Uterus (tissue), 3 donors: ENCODE measurements at regions not wholly inside any gene's neighbourhood (a gene's known extent, or its start where the extent isn't known, plus 50 kb on each side); places are given as distances from the start of the nearest gene placed in this dataset.

ENCODE experiments used
- DNase-seq, 2 donors: peaks; one replicate each; pipeline ENCODE4 v3.0.0-alpha.2; 2019 to 2020
- H3K27ac ChIP-seq, 2 donors: fragments of 200-600 bp; sonication (generic); 1 replicate in 1 of 2; 2 replicates in 1 of 2; pipeline ENCODE4 v1.5.1; 2016 to 2018
- H3K27me3 ChIP-seq, 2 donors: fragments of 200-600 bp; sonication (generic); one replicate each; pipeline ENCODE4 v1.5.1; 2018 to 2019; ENCODE audit warnings: control low read depth in 1 of 2
- H3K36me3 ChIP-seq, 2 donors: fragments of 200-600 bp; sonication (generic); one replicate each; pipeline ENCODE4 v1.5.1; 2019; ENCODE audit warnings: control low read depth in 1 of 2
- H3K4me1 ChIP-seq, 2 donors: fragments of 200-600 bp; sonication (generic); one replicate each; pipeline ENCODE4 v1.5.1; 2018 to 2019; ENCODE audit warnings: control low read depth in 1 of 2
- H3K4me3 ChIP-seq, 2 donors: fragments of 200-600 bp; sonication (generic); 1 replicate in 1 of 2; 2 replicates in 1 of 2; pipeline ENCODE4 v1.5.1; 2018 to 2019; ENCODE audit warnings: mild to moderate bottlenecking in 1 of 2
- H3K9me3 ChIP-seq, 2 donors: fragments of 200-600 bp; sonication (generic); one replicate each; pipeline ENCODE4 v1.5.1; 2019; ENCODE audit warnings: control low read depth in 1 of 2
- CTCF ChIP-seq, 4 experiments: fragments of 200-600 bp in 2 of 4; fragments of 450-650 bp in 2 of 4; sonication (generic) in 2 of 4; IDR thresholded peaks; one replicate each; pipeline ENCODE4 v1.5.1; 2016 to 2019; ENCODE audit warnings: antibody characterized with exemption in 4 of 4, mild to moderate bottlenecking in 2 of 4, moderate library complexity in 1 of 4
- POLR2A ChIP-seq, 2 donors: fragments of 450-650 bp; IDR thresholded peaks; one replicate each; pipeline ENCODE4 v1.6.1; 2016; ENCODE audit warnings: antibody characterized with exemption in 2 of 2, mild to moderate bottlenecking in 1 of 2, moderate library complexity in 1 of 2
- intact Hi-C: fragments of 100-400 bp; cut with DNase I; formaldehyde crosslinking; loops from one replicate; pipeline ENCODE4 v1.15.1; 2023; ENCODE audit warnings: low total_unique reads
- donor health status: DM: yes; HTN: yes; CAD: no.

GRCh38 chr7:51471981-51472296 lies 155.3 kb upstream of the COBL start:
- H3K36me3 ChIP-seq = no peaks in the 10 kb centered on the region
- H3K9me3 ChIP-seq = no peaks in the 10 kb centered on the region
- no peaks in the 10 kb centered on the region for H3K27me3 ChIP-seq
- intact Hi-C loops = no loop called here
- no peak overlapping the region for H3K27ac ChIP-seq
- H3K4me3 ChIP-seq = no peak overlapping the region
- TF ChIP-seq CTCF (IDR thresholded peaks at IDR 0.05) = no peak
- TF ChIP-seq POLR2A (IDR thresholded peaks at IDR 0.05) = no peak
- H3K4me1 ChIP-seq = no peaks in the 10 kb centered on the region
- DNase-seq = no peak

- Histone ChIP-seq H3K36me3 (no peaks in the 10 kb centered on the region), H3K4me1 (no peaks in the 10 kb centered on the region), H3K4me3 (no peak overlapping the region), H3K27ac (no peak overlapping the region), H3K27me3 (no peaks in the 10 kb centered on the region), H3K9me3 (no peaks in the 10 kb centered on the region)
- intact Hi-C loops = no loop called here
- DNase-seq = no peak
- no peak for TF ChIP-seq POLR2A (IDR thresholded peaks at IDR 0.05)
- no peak for TF ChIP-seq CTCF (IDR thresholded peaks at IDR 0.05)
Measured at GRCh38 chr7:51471210-51471980, 154.8 kb upstream of the COBL start.

GRCh38 chr7:51467384-51468017 lies 150.9 kb upstream of the COBL start:
- Histone ChIP-seq H3K4me3 (no peak overlapping the region), H3K4me1 (no peaks in the 10 kb centered on the region), H3K9me3 (no peaks in the 10 kb centered on the region), H3K27ac (no peak overlapping the region), H3K27me3 (no peaks in the 10 kb centered on the region), H3K36me3 (no peaks in the 10 kb centered on the region)
- TF ChIP-seq POLR2A (IDR thresholded peaks at IDR 0.05) (no peak), CTCF (IDR thresholded peaks at IDR 0.05) (no peak)
- intact Hi-C loops = no loop called here
- DNase-seq = no peak

- no peak for DNase-seq
- Histone ChIP-seq H3K27me3 (no peaks in the 10 kb centered on the region), H3K27ac (no peak overlapping the region), H3K9me3 (no peaks in the 10 kb centered on the region), H3K4me3 (no peak overlapping the region), H3K4me1 (no peaks in the 10 kb centered on the region), H3K36me3 (no peaks in the 10 kb centered on the region)
- intact Hi-C loops = no loop called here
- TF ChIP-seq POLR2A (IDR thresholded peaks at IDR 0.05) = no peak
- TF ChIP-seq CTCF (IDR thresholded peaks at IDR 0.05) = no peak
Measured at GRCh38 chr7:51459809-51460208, 143.2 kb upstream of the COBL start.

GRCh38 chr7:51458693-51459092 lies 142.1 kb upstream of the COBL start:
- H3K27me3 ChIP-seq = no peaks in the 10 kb centered on the region
- no peaks in the 10 kb centered on the region for H3K4me1 ChIP-seq
- no peak overlapping the region for H3K4me3 ChIP-seq
- intact Hi-C loops = no loop called here
- DNase-seq = no peak
- H3K27ac ChIP-seq = no peak overlapping the region
- TF ChIP-seq CTCF (IDR thresholded peaks at IDR 0.05) (no peak), POLR2A (IDR thresholded peaks at IDR 0.05) (no peak)
- no peaks in the 10 kb centered on the region for H3K9me3 ChIP-seq
- no peaks in the 10 kb centered on the region for H3K36me3 ChIP-seq
